A673 (cell line): ENCODE measurements at regions not wholly inside any gene's neighbourhood (a gene's known extent, or its start where the extent isn't known, plus 50 kb on each side); places are given as distances from the start of the nearest gene placed in this dataset.

Source experiments
- BruUV-seq: library from RNA; stranded (reverse); fragments of 400-500 nt; replicated peaks from 2 replicates; lab custom pipeline; 2021; lab: Mats Ljungman, UMichigan
- CTCF ChIA-PET: fragments of 300-600 bp; sonication (Branson Sonifier 250); formaldehyde crosslinking; loops from one replicate; lab custom pipeline; 2022; ENCODE audit warnings: antibody characterized with exemption; lab: Charles Lee
- POLR2A ChIA-PET: fragments of 300-600 bp; sonication (Branson Sonifier 250); formaldehyde crosslinking; loops from one replicate; lab custom pipeline; 2022; ENCODE audit warnings: antibody characterized with exemption; ENCODE audit not compliant: low non-redundant PET; lab: Charles Lee
- DNase-seq: peaks from one replicate; pipeline ENCODE4 v3.0.0-alpha.2; 2015; ENCODE audit warnings: low spot score
- H3K27ac ChIP-seq: fragments of 200-600 bp; sonication (generic); 2 replicates; pipeline ENCODE4 v1.5.1; 2016; ENCODE audit warnings: mixed run types, low read depth, mild to moderate bottlenecking, mixed read lengths, antibody characterized with exemption, low read length; ENCODE audit not compliant: poor library complexity, severe bottlenecking
- H3K27me3 ChIP-seq: fragments of 200-600 bp; sonication (generic); replicated peaks from 2 replicates; pipeline ENCODE4 v1.6.1; 2017; ENCODE audit warnings: mixed run types, low read depth, mild to moderate bottlenecking, mixed read lengths, antibody characterized with exemption, low read length; ENCODE audit not compliant: insufficient read depth, poor library complexity
- H3K36me3 ChIP-seq: fragments of 200-600 bp; sonication (generic); 2 replicates; pipeline ENCODE4 v1.6.1; 2016; ENCODE audit warnings: mixed run types, mild to moderate bottlenecking, mixed read lengths, antibody characterized with exemption, low read length; ENCODE audit not compliant: insufficient read depth, poor library complexity, severe bottlenecking
- H3K4me1 ChIP-seq: fragments of 200-600 bp; sonication (generic); 2 replicates; pipeline ENCODE4 v1.6.1; 2017; ENCODE audit warnings: mixed run types, mild to moderate bottlenecking, mixed read lengths, antibody characterized with exemption, low read length; ENCODE audit not compliant: insufficient read depth, poor library complexity, severe bottlenecking
- H3K4me3 ChIP-seq: fragments of 200-600 bp; sonication (generic); 2 replicates; pipeline ENCODE4 v1.5.1; 2016; ENCODE audit warnings: low read depth, mixed run types, mild to moderate bottlenecking, mixed read lengths, low read length; ENCODE audit not compliant: poor library complexity, severe bottlenecking
- H3K9me3 ChIP-seq: fragments of 200-600 bp; sonication (generic); 2 replicates; pipeline ENCODE4 v1.6.1; 2016; ENCODE audit warnings: mixed run types, low read depth, mild to moderate bottlenecking, mixed read lengths, antibody characterized with exemption, low read length; ENCODE audit not compliant: poor library complexity, severe bottlenecking
- EZH2 ChIP-seq: fragments of 200-600 bp; sonication (generic); IDR thresholded peaks from 2 replicates; pipeline ENCODE4 v1.6.1; 2017; ENCODE audit warnings: borderline replicate concordance, low read depth, mild to moderate bottlenecking, mixed read lengths, antibody characterized with exemption, low read length; ENCODE audit not compliant: poor library complexity, severe bottlenecking
- intact Hi-C: fragments of 100-400 bp; cut with micrococcal nuclease; formaldehyde crosslinking; loops from one replicate; pipeline ENCODE4 v1.10.0; 2022; ENCODE audit not compliant: unreplicated experiment
- TF ChIP-seq, protein P1 (sequence below): fragments of 300-800, 200-600 bp; sonication (generic); conservative IDR thresholded peaks from 2 replicates; pipeline ENCODE4 v1.5.1; 2017; ENCODE audit warnings: low read depth, mild to moderate bottlenecking, antibody characterized with exemption, low read length, moderate library complexity, mixed read lengths

GRCh38 chr1:224864006-224864405 lies 65.5 kb upstream of the DNAH14 start:
- POLR2A ChIA-PET, result interaction anchor here (0.6 kb wide), 1 partner anchor 15 kb away, joined by 3 read pairs; no protein-coding TSS in a partner anchor
- DNase-seq, result no peak
- Histone ChIP-seq H3K4me3 (no peak overlapping the region), H3K4me1 (no peaks in the 10 kb centered on the region), H3K9me3 (peaks cover 13% of the 10 kb centered on the region), H3K27me3 (peaks cover 6% of the 10 kb centered on the region), H3K27ac (no peak overlapping the region), H3K36me3 (no peaks in the 10 kb centered on the region)
- CTCF ChIA-PET, result no interaction called here
- TF ChIP-seq EZH2, result no peak
- TF ChIP-seq, protein P1, sequence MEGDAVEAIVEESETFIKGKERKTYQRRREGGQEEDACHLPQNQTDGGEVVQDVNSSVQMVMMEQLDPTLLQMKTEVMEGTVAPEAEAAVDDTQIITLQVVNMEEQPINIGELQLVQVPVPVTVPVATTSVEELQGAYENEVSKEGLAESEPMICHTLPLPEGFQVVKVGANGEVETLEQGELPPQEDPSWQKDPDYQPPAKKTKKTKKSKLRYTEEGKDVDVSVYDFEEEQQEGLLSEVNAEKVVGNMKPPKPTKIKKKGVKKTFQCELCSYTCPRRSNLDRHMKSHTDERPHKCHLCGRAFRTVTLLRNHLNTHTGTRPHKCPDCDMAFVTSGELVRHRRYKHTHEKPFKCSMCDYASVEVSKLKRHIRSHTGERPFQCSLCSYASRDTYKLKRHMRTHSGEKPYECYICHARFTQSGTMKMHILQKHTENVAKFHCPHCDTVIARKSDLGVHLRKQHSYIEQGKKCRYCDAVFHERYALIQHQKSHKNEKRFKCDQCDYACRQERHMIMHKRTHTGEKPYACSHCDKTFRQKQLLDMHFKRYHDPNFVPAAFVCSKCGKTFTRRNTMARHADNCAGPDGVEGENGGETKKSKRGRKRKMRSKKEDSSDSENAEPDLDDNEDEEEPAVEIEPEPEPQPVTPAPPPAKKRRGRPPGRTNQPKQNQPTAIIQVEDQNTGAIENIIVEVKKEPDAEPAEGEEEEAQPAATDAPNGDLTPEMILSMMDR, result no peak
- no TSS peak for BruUV-seq
- intact Hi-C loops, result no loop called here

- no peak for DNase-seq
- Histone ChIP-seq H3K27ac (no peak overlapping the region), H3K9me3 (peaks cover 13% of the 10 kb centered on the region), H3K4me3 (no peak overlapping the region), H3K4me1 (no peaks in the 10 kb centered on the region), H3K36me3 (no peaks in the 10 kb centered on the region), H3K27me3 (peaks cover 4% of the 10 kb centered on the region)
- intact Hi-C loops, result no loop called here
- POLR2A ChIA-PET, result no interaction called here
- BruUV-seq, result no TSS peak
- CTCF ChIA-PET, result no interaction called here
- TF ChIP-seq, protein P1, result no peak
- TF ChIP-seq EZH2, result no peak
Measured at GRCh38 chr1:224865510-224865909, 64.0 kb upstream of the DNAH14 start.

- Histone ChIP-seq H3K4me3 (no peak overlapping the region), H3K4me1 (no peaks in the 10 kb centered on the region), H3K27me3 (peaks cover 10% of the 10 kb centered on the region), H3K9me3 (peaks cover 13% of the 10 kb centered on the region), H3K27ac (no peak overlapping the region), H3K36me3 (no peaks in the 10 kb centered on the region)
- intact Hi-C loops, result no loop called here
- ChIA-PET CTCF (no interaction called here), POLR2A (no interaction called here)
- no peak for TF ChIP-seq EZH2
- TF ChIP-seq, protein P1, result no peak
- no TSS peak for BruUV-seq
- no peak for DNase-seq
Measured at GRCh38 chr1:224866940-224867339, 62.5 kb upstream of the DNAH14 start.
